ENCODE measurements at regions not wholly inside any gene's neighbourhood (a gene's known extent, or its start where the extent isn't known, plus 50 kb on each side); places are given as distances from the start of the nearest gene placed in this dataset.

DNA sequence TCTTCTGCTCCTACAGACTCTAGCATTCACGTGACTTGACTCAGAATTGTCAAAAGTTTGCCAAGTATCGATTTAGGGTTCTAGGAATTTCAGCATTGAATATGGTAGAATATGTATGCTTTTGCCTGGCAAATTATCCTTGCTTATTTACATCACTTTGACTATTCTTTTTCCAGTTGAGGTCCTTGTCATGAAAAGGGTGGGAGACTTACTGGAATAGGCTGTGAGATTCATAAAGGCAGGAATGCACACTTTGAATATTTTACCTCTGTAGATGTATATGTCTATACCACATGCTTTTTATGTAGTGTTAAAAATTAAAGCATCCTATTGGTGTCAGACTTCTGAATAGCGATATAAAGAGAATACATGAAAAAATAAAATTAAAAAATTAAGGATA lies 378.8 kb upstream of the RARB start:
- H3K27ac ChIP-seq: no peak overlapping the region
- no peaks in the 10 kb centered on the region for H3K4me1 ChIP-seq
- DNase-seq: no peak
- no peak overlapping the region for H3K4me3 ChIP-seq
- 0 out of 2 replicates have a peak, but pooled peaks cover 4% of the 10 kb centered on the region for H3K27me3 ChIP-seq
- no peaks in the 10 kb centered on the region; the same call in 1 of the 2 replicates for H3K9me3 ChIP-seq (replicated peaks)
- no peaks in the 10 kb centered on the region for H3K36me3 ChIP-seq

DNA sequence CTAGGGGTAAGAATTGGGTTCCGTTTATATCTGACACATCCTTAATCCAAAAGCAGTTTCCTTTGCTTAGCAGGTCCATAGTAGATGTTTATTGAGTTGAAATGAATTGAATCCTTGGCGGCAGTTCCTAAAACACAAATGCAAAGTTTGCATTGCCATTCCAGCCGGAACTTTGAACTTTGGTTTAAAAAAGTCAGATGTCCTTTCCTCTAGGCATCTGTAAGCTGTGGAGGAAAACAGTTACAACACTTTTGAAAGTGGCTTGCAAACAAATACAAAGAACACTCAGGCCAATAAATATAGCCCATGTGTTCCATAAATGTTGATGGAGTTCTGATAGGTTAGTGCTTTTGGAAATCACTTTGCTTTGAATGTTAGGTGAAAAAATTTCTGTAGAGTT lies 374.7 kb upstream of the RARB start:
- no peak overlapping the region for H3K4me3 ChIP-seq
- DNase-seq: no peak
- no peaks in the 10 kb centered on the region for H3K4me1 ChIP-seq
- no peak overlapping the region for H3K27ac ChIP-seq
- no peaks in the 10 kb centered on the region for H3K9me3 ChIP-seq (replicated peaks)
- no peaks in the 10 kb centered on the region for H3K27me3 ChIP-seq
- no peaks in the 10 kb centered on the region for H3K36me3 ChIP-seq

DNA sequence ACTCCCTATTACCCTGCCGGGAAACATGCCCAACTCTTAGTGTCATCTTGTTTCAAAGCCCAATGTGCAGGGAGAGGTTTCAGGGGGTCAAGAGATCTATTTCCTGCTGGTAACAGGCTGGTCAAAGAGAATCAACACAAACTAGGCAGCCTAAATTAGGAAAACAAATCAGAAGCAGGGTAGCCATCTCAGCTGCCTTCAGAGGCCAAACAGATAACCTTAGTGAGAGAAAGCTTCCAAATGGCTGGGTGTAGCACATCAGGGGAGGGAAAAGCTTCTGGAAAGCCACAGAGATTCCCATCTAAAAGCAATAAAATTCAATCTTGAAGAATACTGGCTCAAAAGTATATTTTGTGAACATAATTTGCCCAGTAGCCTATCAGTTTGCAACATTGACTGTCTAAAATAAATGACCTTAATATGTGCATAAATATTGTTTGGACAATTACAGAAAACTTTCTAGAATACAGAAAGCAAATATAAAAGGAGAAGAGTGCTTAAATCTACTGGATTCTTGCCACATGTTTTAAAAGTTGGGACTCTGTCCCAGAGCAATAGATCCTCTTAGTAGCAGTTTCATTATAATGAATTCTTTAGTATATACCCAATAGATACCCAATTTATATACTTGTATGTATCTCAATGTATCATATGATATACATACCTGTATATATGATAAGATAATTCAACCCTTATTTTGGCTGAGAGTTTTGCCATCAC lies 371.9 kb upstream of the RARB start:
- no peak for DNase-seq
- no peaks in the 10 kb centered on the region for H3K36me3 ChIP-seq
- H3K9me3 ChIP-seq (replicated peaks): no peaks in the 10 kb centered on the region
- no peak overlapping the region for H3K4me3 ChIP-seq
- H3K4me1 ChIP-seq: no peaks in the 10 kb centered on the region
- no peaks in the 10 kb centered on the region for H3K27me3 ChIP-seq
- H3K27ac ChIP-seq: no peak overlapping the region

DNA sequence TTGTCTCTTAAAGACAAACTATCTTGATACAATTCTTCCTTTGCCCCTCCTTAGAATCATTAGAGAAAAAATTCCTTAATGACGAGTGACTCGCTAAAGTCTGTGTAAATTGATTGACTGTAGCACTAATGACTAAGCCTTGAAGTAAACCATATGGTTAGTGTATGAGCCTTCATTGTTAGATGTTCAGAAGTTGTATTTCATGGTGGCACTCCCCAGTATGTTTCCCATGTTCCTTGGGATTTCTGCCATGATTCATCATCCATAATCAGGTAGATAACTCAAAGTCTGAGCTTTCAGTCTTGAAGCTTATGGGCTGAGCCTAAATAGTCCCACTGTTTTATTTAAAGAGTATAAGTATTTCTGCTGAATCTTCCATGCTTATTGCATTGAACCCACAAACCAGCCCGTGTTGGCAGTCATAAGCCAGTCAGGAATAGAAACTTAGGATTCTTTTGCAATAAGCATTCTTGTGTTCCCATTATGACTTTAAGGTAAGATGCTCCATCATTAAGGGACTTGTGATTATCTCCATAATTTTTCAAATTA lies 371.2 kb upstream of the RARB start:
- DNase-seq: no peak
- Histone ChIP-seq H3K36me3 (no peaks in the 10 kb centered on the region), H3K9me3 (replicated peaks) (no peaks in the 10 kb centered on the region), H3K27ac (no peak overlapping the region), H3K4me1 (no peaks in the 10 kb centered on the region), H3K27me3 (no peaks in the 10 kb centered on the region), H3K4me3 (no peak overlapping the region)

DNA sequence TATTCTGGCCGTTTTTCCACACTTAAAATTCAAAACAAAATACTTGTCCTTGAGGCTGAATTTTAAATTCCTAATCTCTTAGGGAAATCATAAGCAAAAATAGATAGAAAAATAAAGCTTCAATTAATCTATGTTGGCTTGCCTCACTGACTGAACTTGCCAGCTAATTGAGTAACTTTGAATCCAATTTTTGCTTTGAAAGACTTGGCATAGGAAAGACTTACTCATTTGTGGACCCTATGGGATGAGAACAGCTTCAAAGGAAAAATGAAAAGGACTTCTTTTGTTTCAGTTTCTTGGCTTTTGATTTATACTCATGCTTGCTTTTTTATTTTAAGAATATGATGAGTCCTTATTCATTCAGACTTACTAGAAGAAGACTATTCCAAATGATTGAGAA lies 370.7 kb upstream of the RARB start:
- H3K27ac ChIP-seq: no peak overlapping the region
- no peak for DNase-seq
- H3K36me3 ChIP-seq: no peaks in the 10 kb centered on the region

DNA sequence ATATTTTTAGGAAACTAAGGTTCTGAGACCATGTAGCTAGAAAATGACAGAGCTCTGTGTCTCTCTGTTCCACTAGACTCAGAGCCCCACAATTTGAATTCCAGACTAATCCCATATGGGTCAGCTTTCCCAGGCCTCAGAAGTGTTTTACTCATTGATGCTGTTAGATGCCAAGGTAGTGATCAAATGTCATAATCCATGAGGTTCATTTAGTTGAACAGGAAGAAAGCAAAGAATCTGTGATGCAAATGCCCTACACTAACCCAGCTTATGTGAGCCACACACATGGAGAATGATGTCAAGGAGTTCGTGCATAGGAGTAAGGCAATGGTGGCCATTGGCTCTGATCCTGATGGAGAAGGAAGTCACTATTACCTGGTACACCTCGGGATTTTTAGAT lies 363.4 kb upstream of the RARB start:
- Histone ChIP-seq H3K27ac (no peak overlapping the region), H3K36me3 (no peaks in the 10 kb centered on the region), H3K4me3 (no peak overlapping the region), H3K4me1 (no peaks in the 10 kb centered on the region), H3K27me3 (no peaks in the 10 kb centered on the region), H3K9me3 (replicated peaks) (no peaks in the 10 kb centered on the region)
- no peak for DNase-seq

More for the DNA sequence above, 370.7 kb upstream of the RARB start:
- H3K27me3 ChIP-seq: no peaks in the 10 kb centered on the region
- H3K9me3 ChIP-seq (replicated peaks): no peaks in the 10 kb centered on the region
- H3K4me1 ChIP-seq: no peaks in the 10 kb centered on the region
- H3K4me3 ChIP-seq: no peak overlapping the region

DNA sequence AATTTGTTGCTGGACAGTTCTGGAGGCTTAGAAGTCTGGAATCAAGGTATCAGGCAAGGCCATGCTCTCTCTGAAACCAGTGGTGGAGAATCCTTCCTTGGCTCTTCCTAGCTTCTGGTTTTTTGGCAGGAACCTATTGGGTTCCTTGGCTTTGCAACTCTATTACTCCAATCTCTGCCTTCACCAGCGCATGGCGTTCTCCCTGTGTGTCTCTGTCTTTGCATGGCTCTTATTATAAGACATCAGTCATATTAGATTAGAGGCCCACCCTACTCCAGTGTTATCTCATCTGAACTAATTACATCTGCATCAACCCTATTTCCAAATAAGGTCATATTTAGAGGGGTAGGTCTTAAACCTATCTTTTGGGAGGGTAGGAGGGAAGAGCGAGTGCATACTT lies 358.1 kb upstream of the RARB start:
- Histone ChIP-seq H3K27ac (no peak overlapping the region), H3K36me3 (no peaks in the 10 kb centered on the region), H3K4me1 (no peaks in the 10 kb centered on the region), H3K9me3 (replicated peaks) (no peaks in the 10 kb centered on the region), H3K4me3 (no peak overlapping the region), H3K27me3 (no peaks in the 10 kb centered on the region)
- DNase-seq: no peak

DNA sequence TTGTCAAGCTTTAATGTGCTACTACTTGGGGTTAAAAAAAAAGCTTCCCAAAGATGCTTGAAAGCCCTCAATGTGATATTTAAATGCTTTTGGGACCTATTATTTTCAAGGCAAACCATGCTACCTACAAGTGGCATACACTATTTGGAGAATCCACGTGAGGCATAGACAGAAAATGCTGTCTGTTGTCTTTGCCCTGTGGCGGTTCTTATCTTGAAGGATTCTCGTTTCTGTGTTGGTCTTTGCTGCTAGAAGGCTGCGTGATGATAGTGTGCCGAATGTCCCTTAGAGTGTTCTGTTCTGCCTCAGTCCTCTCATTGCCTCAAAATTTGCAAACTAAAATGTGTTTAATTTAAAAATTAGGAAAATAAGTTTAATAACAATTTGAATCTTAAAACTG lies 356.2 kb upstream of the RARB start:
- Histone ChIP-seq H3K36me3 (no peaks in the 10 kb centered on the region), H3K4me3 (no peak overlapping the region), H3K27ac (no peak overlapping the region), H3K27me3 (no peaks in the 10 kb centered on the region), H3K9me3 (replicated peaks) (no peaks in the 10 kb centered on the region), H3K4me1 (no peaks in the 10 kb centered on the region)
- no peak for DNase-seq

DNA sequence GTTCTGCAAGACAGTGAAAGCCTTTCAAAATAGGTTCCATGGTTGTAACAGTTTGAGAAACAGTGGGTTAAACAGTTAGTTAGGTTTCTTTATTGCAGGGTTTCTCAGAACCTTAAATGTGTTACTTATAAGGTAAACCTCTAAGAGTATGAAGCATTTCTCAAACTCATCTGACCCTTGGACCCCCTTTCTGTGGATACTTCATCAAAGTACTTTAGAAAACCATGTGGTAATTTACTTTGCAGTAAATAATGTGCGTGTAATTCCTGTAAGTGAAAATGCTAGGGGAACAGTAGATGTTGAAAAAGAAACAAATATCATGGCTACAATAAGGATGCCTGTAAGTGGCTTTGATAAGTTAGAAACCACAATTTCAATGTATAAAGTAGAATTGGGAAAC lies 354.6 kb upstream of the RARB start:
- H3K4me3 ChIP-seq: no peak overlapping the region
- no peaks in the 10 kb centered on the region for H3K4me1 ChIP-seq
- no peaks in the 10 kb centered on the region for H3K27me3 ChIP-seq
- H3K9me3 ChIP-seq (replicated peaks): no peaks in the 10 kb centered on the region
- H3K27ac ChIP-seq: no peak overlapping the region
- H3K36me3 ChIP-seq: no peaks in the 10 kb centered on the region
- DNase-seq: no peak

DNA sequence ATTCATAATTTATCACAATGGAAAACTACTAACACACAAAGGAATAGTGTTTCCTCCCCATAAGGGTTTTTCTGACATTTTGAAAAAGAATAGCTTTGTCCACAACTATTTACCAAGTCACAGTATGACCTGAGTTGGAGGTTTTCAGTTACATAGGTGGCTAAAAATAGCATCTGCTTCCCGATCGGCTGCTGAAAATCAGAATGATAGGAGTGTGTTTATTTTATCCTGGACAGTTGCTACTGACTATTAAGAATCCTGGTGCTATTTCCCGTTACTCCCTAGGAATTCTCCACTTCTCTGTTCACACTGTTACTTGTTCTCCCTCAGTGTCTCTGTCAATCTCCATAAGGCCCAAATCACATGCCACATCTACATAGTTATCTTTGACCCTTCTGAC lies 353.9 kb upstream of the RARB start:
- H3K27me3 ChIP-seq: no peaks in the 10 kb centered on the region
- peak in 1 of 2 experiments; percentile 20 for DNase-seq
- no peak overlapping the region for H3K4me3 ChIP-seq
- no peaks in the 10 kb centered on the region for H3K9me3 ChIP-seq (replicated peaks)
- H3K36me3 ChIP-seq: no peaks in the 10 kb centered on the region
- H3K27ac ChIP-seq: no peak overlapping the region
- no peaks in the 10 kb centered on the region for H3K4me1 ChIP-seq

DNA sequence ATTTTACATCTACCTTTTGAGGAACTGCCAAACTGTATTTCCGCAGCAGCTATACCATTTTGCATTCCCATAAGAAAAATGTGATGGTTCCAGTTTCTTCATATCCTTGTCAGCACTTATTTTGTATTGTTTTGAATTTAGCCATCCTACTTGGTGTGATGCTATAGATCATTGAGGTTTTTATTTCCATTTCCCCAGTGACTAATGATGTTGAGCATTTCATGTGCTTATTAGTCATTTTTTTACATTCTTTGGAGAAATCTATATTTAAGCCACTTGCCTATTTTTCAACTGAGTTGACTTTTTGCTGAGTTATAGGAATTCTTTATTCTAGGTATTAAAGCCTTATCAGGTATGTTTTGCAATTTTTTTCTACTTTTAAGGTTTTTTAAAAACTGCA lies 347.6 kb upstream of the RARB start:
- Histone ChIP-seq H3K27ac (no peak overlapping the region), H3K36me3 (no peaks in the 10 kb centered on the region), H3K27me3 (no peaks in the 10 kb centered on the region), H3K4me1 (no peaks in the 10 kb centered on the region), H3K4me3 (no peak overlapping the region), H3K9me3 (replicated peaks) (no peaks in the 10 kb centered on the region)
- DNase-seq: no peak

DNA sequence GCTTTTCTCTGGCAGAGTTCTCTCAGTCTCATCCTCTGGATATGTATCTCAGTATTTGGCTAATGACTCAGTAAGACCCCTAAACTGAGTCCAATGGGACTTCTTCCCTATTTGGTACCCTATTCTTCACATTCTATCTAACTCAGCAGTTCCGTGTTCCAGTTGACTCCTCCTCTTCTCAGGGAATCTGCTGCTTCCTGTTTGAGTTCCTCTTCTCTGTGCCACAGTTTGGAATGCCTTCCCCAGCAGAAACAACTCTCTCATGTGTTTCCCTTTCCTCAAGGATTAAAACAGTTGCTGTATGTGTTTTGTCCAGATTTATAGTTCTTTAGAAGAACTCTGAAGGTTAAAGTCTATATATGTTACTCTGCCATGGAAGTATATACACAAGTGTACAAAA lies 344.0 kb upstream of the RARB start:
- Histone ChIP-seq H3K4me1 (no peaks in the 10 kb centered on the region), H3K9me3 (replicated peaks) (no peaks in the 10 kb centered on the region), H3K27me3 (no peaks in the 10 kb centered on the region), H3K36me3 (no peaks in the 10 kb centered on the region), H3K4me3 (no peak overlapping the region), H3K27ac (no peak overlapping the region)
- DNase-seq: peak in 1 of 2 experiments; percentile 19

DNA sequence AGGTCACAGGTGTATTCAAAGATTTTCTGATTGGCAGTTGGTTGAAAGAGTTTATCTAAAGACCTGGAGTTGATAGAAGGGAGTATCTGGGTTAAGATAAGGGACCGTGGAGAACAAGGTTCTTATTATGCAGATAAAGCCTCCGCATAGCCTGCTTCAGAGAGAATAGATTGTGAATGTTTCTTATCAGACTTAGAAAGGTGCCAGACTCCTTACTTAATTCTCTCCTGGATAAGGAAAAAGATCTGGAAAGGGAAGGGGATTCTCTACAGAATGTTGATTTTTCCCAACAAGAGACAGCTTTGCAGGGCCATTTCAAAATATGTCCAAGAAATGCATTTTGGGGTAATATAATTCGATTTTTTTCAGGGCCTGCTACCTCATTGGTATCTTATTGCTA lies 341.3 kb upstream of the RARB start:
- H3K27ac ChIP-seq: no peak overlapping the region
- H3K27me3 ChIP-seq: no peaks in the 10 kb centered on the region
- no peaks in the 10 kb centered on the region for H3K36me3 ChIP-seq
- no peaks in the 10 kb centered on the region for H3K9me3 ChIP-seq (replicated peaks)
- DNase-seq: no peak
- H3K4me1 ChIP-seq: no peaks in the 10 kb centered on the region
- no peak overlapping the region for H3K4me3 ChIP-seq

DNA sequence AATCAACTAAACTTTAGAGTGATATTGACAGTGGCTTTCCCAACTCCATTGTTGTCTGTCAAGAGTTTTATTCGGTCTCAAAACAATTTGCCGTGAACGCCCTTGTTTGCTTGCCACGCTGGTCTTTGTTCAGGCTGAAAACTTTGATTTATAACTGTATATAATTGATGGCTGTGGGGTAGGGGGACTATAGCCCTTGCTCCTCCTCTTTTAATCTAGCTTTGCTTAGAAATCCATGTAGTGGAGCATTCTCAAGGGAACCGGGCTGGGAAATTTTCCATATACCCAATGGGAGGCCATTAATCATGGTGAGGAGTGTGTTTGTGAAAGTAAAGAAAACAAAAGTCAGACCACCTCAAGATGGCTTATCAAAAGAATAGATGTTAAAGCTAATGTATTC lies 339.8 kb upstream of the RARB start:
- no peaks in the 10 kb centered on the region for H3K36me3 ChIP-seq
- no peaks in the 10 kb centered on the region for H3K4me1 ChIP-seq
- H3K4me3 ChIP-seq: no peak overlapping the region
- no peaks in the 10 kb centered on the region for H3K27me3 ChIP-seq
- no peak for DNase-seq
- no peak overlapping the region for H3K27ac ChIP-seq
- no peaks in the 10 kb centered on the region for H3K9me3 ChIP-seq (replicated peaks)

DNA sequence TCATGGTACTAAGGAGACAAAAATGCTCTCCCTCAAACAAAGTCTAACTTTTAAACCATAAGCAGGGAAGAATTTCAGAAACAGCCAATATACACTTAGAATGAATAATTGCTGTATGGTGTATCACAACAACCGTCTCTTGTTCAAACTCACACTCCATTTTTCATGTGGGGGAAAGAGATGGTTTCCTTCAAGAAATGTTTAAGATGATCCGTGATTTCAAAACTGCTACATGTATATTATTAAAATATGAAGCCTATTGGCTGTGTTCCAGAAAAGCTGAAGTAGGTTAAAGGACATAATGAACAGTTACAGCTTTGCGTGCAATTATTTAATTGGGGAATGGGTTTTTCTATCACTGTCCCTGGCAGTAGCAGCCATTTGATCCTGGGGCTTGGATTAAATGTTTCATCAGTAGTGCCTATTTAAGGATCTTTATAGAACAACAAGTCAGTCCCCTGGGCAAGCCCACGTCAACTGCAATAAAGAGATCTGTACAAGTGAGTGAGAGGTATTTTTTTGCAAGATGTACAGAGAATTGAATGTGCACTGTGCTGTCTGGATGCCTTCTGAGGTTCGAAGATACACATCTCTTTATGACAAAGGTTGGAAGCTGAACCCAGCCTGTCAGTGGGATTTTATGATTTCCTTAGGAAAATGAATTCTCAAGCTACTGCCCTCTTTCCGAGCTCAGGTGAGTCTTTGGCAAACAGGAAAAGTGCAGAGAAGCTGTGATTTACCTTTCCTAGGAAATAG lies 337.2 kb upstream of the RARB start:
- no peaks in the 10 kb centered on the region for H3K27me3 ChIP-seq
- DNase-seq: no peak
- H3K36me3 ChIP-seq: no peaks in the 10 kb centered on the region
- no peaks in the 10 kb centered on the region for H3K9me3 ChIP-seq (replicated peaks)
- no peak overlapping the region for H3K27ac ChIP-seq
- H3K4me1 ChIP-seq: no peaks in the 10 kb centered on the region
- no peak overlapping the region for H3K4me3 ChIP-seq

Measured in SJCRH30 (cell line).